ENCODE measurements at regions not wholly inside any gene's neighbourhood (a gene's known extent, or its start where the extent isn't known, plus 50 kb on each side); places are given as distances from the start of the nearest gene placed in this dataset.

DNA sequence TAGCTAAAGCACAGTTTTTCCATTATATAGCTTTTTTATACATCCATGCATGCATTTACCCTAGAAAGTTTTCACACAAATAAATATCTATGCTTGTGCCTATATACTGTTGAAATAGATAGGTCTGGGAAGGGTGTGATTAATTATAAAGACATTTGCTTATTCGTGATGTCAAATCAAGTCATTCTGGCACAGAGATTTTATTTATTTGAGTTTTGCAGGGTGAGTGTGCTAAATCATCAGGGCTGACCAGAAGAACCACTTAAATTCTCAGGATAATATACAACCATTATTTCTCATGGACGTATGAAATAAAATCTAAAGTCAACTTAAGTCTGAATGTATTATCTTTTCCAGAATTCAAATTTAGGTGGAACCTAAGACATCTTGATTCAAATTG lies 295.5 kb downstream of the EPHA4 start:
- Histone ChIP-seq H4K20me1 (ENCODE audit: control insufficient read depth, insufficient read depth, low read depth, low read length) (no peaks in the 10 kb centered on the region), H3K4me1 (ENCODE audit: control insufficient read depth, low read length) (no peaks in the 10 kb centered on the region), H3K9me3 (ENCODE audit: control insufficient read depth, insufficient read depth, low read length) (no peaks in the 10 kb centered on the region), H3K4me3 (ENCODE audit: low read length) (no peak overlapping the region), H3K27ac (ENCODE audit: low read depth, low read length) (no peak overlapping the region), H3K79me2 (ENCODE audit: control insufficient read depth, low read length) (no peaks in the 10 kb centered on the region), H3F3A (ENCODE audit: control insufficient read depth, insufficient read depth) (no peaks in the 10 kb centered on the region), H3K27me3 (ENCODE audit: control insufficient read depth, low read length) (no peaks in the 10 kb centered on the region), H3K36me3 (ENCODE audit: control insufficient read depth, low read length) (no peaks in the 10 kb centered on the region), H3K9me2 (replicated peaks; ENCODE audit: control insufficient read depth, low read length) (no peaks in the 10 kb centered on the region), H3K4me2 (ENCODE audit: low read length) (no peak overlapping the region)
- TF ChIP-seq EZH2phosphoT487 (IDR thresholded peaks at IDR 0.05; ENCODE audit: borderline replicate concordance, low read length): no peak
- TF ChIP-seq, protein P1, sequence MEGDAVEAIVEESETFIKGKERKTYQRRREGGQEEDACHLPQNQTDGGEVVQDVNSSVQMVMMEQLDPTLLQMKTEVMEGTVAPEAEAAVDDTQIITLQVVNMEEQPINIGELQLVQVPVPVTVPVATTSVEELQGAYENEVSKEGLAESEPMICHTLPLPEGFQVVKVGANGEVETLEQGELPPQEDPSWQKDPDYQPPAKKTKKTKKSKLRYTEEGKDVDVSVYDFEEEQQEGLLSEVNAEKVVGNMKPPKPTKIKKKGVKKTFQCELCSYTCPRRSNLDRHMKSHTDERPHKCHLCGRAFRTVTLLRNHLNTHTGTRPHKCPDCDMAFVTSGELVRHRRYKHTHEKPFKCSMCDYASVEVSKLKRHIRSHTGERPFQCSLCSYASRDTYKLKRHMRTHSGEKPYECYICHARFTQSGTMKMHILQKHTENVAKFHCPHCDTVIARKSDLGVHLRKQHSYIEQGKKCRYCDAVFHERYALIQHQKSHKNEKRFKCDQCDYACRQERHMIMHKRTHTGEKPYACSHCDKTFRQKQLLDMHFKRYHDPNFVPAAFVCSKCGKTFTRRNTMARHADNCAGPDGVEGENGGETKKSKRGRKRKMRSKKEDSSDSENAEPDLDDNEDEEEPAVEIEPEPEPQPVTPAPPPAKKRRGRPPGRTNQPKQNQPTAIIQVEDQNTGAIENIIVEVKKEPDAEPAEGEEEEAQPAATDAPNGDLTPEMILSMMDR (IDR thresholded peaks at IDR 0.05; ENCODE audit: low read depth, low read length, poor library complexity, severe bottlenecking): no peak

DNA sequence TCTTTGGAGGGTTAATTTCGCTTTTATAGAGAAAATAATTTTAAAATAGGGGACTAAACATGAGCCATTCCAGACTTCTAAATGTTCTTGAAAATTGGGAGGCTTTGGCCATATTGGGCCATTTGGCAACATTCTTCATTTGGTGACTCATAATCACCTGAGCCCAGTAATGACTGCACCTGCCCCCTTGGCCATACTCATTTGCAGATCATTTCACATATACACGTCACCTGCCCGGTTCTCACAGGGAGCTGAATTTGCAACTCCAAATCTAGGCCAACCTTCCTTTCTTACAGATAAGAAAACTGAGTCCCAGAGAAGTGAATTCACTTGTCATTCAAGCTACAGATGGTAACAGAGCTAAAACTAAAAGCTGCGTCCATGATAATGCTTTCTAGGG lies 289.7 kb downstream of the EPHA4 start:
- H3K36me3 ChIP-seq (ENCODE audit: control insufficient read depth, low read length): no peaks in the 10 kb centered on the region
- H3K27ac ChIP-seq (ENCODE audit: low read depth, low read length): no peak overlapping the region
- H3K9me3 ChIP-seq (ENCODE audit: control insufficient read depth, insufficient read depth, low read length): no peaks in the 10 kb centered on the region
- H3F3A ChIP-seq (ENCODE audit: control insufficient read depth, insufficient read depth): no peaks in the 10 kb centered on the region
- no peak overlapping the region for H3K4me2 ChIP-seq (ENCODE audit: low read length)
- no peaks in the 10 kb centered on the region for H3K9me2 ChIP-seq (replicated peaks; ENCODE audit: control insufficient read depth, low read length)
- H3K27me3 ChIP-seq (ENCODE audit: control insufficient read depth, low read length): no peaks in the 10 kb centered on the region
- H3K4me1 ChIP-seq (ENCODE audit: control insufficient read depth, low read length): peaks cover 10% of the 10 kb centered on the region
- H3K79me2 ChIP-seq (ENCODE audit: control insufficient read depth, low read length): no peaks in the 10 kb centered on the region
- no peak overlapping the region for H3K4me3 ChIP-seq (ENCODE audit: low read length)
- no peaks in the 10 kb centered on the region for H4K20me1 ChIP-seq (ENCODE audit: control insufficient read depth, insufficient read depth, low read depth, low read length)
- TF ChIP-seq, protein P1 (IDR thresholded peaks at IDR 0.05; ENCODE audit: low read depth, low read length, poor library complexity, severe bottlenecking): no peak
- TF ChIP-seq EZH2phosphoT487 (IDR thresholded peaks at IDR 0.05; ENCODE audit: borderline replicate concordance, low read length): no peak

DNA sequence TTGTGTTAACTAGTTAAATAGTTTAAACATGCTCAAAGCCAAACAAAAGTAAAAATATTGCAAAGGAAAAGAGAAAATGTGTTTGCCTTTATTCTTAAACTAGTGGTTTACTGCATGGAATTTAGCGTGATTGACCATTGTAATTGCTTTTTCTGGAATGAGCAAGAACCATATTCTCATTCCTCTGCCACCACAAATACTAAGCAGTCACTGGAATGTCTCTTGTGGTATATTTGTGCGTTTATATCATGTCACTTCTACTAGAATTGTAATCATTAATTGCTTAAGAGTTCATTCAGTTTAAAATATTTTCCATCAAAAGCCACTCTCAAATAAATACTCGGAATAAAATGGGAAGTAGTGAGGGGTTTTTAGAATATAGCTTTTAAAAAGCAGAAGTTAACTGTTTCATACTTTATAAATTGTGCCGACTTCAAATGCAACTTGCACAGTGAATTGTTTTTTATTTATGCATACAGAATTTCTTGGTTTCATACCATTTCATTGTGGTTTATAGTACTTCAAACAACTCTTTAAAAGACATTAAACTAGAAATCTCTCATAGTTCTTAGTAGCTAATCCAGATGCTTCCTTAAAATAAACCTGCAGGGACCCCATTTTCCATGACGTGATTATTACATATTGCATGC lies 288.1 kb downstream of the EPHA4 start:
- H4K20me1 ChIP-seq (ENCODE audit: control insufficient read depth, insufficient read depth, low read depth, low read length): no peaks in the 10 kb centered on the region
- peak overlapping the region; percentile 30 for H3K4me2 ChIP-seq (ENCODE audit: low read length)
- no peak for TF ChIP-seq EZH2phosphoT487 (IDR thresholded peaks at IDR 0.05; ENCODE audit: borderline replicate concordance, low read length)
- TF ChIP-seq, protein P1 (IDR thresholded peaks at IDR 0.05; ENCODE audit: low read depth, low read length, poor library complexity, severe bottlenecking): no peak

More for the DNA sequence above, 288.1 kb downstream of the EPHA4 start:
- Histone ChIP-seq H3K36me3 (ENCODE audit: control insufficient read depth, low read length) (no peaks in the 10 kb centered on the region), H3K9me3 (ENCODE audit: control insufficient read depth, insufficient read depth, low read length) (no peaks in the 10 kb centered on the region), H3K4me3 (ENCODE audit: low read length) (no peak overlapping the region), H3K9me2 (replicated peaks; ENCODE audit: control insufficient read depth, low read length) (no peaks in the 10 kb centered on the region), H3K27me3 (ENCODE audit: control insufficient read depth, low read length) (no peaks in the 10 kb centered on the region), H3K27ac (ENCODE audit: low read depth, low read length) (no peak overlapping the region), H3K79me2 (ENCODE audit: control insufficient read depth, low read length) (no peaks in the 10 kb centered on the region), H3K4me1 (ENCODE audit: control insufficient read depth, low read length) (peaks cover 17% of the 10 kb centered on the region), H3F3A (ENCODE audit: control insufficient read depth, insufficient read depth) (no peaks in the 10 kb centered on the region)
